HG03103 (cell line): ENCODE measurements at regions not wholly inside any gene's neighbourhood (a gene's known extent, or its start where the extent isn't known, plus 50 kb on each side); places are given as distances from the start of the nearest gene placed in this dataset.
"Not testable (repeated sequence)": the region's sequence is repeated elsewhere in the genome, so short reads cannot be mapped to it uniquely, and the experiment has no call there.

Source experiments
- ATAC-seq: cut with Tn5 transposase; IDR thresholded peaks from one replicate; pipeline ENCODE4 v1.9.1; 2021; ENCODE audit warnings: low read depth; ENCODE audit not compliant: unreplicated experiment

DNA sequence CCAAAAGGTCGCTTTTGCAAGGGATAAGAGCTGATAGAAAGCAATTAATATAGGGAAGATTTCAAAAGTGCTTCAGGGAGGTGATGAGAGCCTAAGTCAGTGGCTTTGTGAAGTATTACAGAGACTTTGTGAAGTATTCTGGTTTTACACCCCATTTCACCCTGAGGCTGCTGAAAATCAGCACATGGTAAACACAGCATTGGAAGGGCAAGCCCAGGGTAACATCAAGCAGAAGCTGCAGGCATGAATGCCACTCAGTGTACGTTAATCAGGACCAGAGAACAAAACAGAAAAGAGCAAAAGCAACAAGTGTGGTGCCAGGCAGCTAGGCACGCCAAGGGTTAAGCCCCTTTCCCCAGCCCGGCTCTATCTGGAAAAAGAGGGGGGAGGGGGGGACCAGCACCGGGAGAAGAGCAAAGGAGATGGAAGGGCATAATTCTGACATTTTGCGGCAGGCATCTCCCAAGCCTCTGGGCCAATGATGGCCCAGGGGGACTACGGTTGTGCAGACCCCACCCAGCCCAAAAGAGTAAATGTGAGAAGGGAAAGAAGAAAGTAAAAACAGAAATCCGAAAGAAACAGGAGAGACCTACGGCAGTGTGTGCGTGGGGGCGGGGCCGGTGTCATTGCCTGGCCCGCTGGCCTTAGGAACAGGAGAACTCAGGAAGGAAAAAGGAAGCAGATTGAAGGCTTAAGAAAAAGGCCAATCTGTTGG lies 58.9 kb downstream of the DHRS2 start:
- ATAC-seq, result no peak

DNA sequence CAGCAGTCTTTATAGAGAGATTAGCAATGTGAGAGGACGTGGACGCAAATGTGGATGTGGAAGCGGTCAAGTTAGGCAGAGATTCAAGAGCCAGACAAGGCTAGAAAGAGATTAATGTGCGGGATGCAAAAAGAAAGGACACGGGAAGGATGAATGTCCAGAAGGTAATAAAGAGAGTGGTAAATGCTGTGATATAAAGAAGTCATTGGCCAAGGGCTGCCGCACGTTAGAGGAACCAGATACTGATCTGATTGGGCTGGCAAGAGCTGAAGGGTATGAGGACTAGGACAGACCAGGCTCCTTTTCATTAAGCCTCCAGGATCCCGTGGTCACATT lies 59.5 kb downstream of the DHRS2 start:
- ATAC-seq, result no peak

DNA sequence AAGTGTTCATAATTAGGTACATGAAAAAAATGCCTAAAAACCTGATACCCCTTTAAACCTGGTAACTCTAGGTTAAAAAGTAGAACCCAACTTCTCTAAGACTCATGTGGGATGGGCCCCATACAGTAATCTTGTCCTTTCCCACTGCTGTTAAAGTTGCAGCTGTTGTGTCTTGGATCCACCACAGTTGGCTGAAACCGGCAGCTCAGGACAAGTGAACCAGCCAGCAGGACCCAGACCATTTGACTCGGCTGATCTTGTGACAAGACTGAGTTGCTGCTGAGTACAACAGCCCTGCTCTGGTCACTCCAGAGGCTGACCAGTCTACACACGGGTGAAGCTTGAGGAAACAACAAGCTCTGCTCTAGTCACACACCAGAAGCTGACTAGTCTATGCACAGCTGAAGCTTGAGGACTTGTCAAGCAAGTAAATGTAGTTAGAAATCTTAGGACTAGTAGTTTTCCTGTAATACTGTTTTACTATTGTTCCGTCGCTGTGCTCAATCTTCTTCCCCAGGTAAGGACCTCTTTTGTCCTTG lies 60.6 kb downstream of the DHRS2 start:
- ATAC-seq, result no peak

DNA sequence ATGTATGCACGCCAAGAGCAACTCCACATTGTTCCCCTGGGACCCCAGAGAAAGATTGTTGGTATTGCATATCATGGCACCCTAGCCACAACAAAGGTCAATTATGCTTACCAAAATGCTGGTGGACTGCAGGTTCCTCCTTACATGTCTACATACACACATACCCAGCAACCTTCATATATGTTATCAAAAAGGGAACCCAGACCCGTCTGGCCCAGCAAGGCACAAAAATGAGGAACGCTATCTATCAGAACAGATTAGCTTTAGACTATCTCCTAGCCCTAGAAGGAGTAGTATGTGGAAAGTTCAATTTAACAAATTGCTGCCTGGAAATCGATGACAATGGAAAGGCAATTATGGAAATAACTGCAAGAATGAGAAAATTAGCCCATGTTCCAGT lies 61.5 kb downstream of the DHRS2 start:
- no peak for ATAC-seq

DNA sequence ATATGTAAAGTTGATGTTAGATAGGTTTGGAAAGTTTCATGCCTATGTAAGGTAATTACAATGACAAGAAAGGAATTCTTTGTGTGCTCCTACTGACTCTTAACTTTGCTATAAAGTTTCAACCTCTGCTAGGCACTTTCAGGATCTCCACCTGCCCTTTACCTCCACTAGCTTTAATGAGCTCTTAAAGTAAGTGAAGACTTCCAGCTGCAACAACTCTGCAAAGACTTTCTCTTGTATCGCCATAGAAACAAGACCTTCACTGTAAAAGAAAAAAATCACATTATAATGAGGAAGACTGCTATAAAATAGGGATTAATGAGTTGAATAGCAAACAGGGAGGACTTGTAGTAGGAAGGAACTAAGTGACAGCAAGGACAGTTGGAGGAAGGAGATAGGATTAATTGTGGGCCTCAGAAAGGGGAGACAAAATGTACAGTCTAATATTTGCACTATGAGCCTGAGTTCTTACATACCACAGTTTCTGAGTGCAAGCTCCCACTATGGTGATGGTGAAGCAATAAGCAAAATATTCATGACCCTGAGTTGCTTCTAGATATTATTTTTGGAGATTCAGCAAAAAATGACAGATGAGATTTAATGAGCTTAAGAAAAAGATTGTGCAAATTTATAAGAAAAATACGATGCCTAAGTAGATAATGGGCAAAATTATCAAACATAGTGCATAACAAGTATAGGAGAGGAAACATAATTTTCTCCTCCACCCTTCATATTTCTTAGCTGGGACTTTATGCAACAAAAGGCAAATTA lies 66.7 kb downstream of the DHRS2 start:
- no peak for ATAC-seq

DNA sequence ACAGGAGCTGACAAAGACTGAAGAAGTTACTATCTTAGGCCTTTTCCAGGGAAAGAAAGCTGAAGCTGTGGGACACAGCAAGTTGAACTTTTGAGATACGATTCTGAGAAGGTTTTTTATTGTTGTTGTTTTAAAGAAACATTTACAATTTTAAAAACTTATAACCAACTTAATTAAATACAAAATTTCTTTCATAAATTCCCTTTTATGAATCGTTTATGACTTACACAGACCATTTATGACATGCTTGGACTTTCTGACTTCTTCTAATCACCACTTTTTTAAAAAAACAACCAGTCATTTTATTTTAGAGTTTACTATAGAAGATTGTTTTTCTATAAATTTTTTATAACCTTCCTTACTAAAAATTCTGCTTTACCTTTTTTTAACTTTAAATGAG lies 68.7 kb downstream of the DHRS2 start:
- no peak for ATAC-seq

DNA sequence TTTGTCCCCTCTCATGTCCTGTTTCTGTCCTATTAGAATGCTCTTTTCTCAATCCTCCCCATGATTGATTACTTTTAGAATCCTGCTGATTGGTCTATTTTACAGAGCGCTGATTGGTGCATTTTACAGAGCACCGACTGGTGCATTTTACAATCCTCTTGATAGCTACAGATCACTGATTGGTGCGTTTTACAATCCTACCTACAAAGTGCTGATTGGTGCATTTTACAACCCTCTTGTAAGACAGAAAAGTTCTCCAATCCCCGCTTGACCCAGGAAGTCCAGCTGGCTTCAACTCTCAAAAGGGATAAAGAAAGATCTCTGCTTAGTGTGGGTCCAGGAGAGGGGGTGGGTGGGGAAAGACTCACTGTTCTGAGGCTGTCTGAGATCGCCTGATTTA lies 71.3 kb downstream of the DHRS2 start:
- ATAC-seq, result no peak

DNA sequence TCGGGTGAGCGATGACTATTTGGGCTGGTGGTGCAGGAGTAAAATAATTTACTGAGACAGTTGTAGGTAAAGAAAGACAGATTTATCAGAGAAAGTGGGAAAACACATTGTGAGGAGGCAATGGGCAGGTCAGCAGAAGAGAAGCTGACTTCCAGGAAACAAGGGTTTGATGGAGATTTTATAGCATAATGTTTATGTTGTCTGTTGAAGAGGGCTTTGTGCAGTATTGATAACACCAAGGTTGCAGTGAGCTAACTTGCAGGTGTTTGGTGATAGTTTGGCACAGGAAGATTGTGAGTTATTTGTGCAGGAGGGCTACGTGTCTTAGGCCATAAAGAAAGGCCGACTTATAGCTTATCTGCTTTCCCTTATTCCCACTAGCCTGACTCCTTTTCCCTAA lies 72.2 kb downstream of the DHRS2 start:
- no peak for ATAC-seq

DNA sequence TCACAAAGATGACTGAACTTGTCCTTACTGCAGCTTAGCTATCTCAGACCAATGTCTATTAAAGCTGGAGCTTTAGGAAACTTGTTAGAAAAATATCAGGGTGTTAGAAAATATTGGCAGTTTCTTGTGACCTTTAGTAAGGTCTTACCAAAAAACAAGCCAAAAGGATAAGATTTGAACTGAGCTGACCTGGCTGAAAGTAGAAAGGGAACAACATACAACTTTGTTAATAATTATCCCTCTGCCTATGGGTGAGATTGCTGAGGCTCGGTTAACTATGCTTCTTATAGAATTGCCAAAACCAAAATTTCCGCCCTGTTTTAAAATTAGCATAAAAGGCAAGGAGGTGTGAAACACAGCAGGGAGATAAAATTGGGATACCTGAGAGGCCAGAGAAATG lies 73.8 kb downstream of the DHRS2 start:
- ATAC-seq, result no peak

DNA sequence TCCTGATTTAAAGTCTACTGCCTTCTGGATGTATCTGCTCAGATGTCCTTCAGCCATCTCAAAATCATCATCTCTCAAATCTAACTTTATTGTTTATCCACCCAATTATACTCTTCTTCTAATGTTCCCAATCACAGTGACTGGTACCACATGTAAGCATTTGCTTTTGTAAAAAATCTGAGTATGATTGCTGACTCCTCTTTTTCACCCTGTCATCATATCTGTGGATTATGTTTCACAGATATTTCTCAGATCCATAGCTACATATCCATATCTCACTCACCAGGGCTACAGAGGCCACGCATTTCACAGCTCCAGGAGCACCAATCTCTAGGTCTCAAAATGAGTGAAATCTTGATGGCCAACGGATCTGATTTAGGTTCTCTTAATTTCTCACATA lies 76.1 kb downstream of the DHRS2 start:
- no peak for ATAC-seq

DNA sequence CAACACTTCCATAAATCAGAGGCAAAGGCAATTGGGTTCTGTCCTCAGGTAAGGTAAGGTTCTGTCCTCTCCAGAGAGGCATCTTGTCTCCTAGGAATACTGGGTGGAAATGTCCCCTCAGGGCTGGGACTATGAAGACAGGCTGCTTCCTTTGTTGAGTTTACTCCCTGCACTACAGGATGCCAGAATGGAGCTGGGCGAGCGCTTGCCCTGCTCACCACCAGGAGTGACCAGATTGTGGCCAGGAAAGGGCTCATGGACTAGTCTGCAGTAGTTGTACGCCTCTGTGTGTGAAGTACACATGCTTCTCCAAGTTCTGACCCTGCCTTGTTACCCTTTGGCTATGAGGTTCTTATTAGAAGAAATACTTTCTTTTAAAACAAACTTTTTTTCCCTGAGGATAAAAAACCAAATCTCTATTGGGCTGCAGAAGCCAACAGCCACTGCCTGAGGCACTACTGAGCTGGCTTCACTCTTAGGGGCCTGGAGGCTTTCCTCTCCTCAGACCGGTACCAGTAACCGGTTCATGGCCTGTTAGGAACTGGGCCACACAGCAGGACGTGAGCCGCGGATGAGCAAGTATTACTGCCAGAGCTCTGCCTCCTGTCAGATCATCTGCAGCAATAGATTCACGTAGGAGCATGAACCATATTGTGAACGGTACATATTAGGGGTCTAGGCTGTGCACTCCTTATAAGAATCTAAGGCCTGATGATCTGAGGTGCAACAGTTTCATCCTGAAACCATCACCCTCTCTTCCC lies 83.2 kb downstream of the DHRS2 start:
- ATAC-seq, result no peak

DNA sequence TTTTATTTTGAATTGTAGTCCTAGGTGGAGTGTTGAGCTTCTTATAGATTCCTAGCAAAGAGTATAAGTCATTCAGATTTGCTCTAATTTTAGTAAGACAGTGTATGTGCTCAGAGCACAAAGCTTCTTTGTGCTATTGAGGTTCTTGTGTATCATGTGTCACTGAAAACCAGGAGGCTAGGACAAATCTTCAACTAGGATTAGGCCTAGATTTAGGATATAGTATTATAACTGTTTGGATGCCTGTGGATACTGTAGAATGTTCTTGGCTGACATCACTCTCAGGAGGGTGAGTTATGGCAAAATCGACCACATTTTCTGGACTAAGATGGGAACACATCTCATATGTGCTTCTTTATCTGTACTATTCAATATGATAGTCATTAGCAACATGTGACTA lies 86.5 kb downstream of the DHRS2 start:
- no peak for ATAC-seq

DNA sequence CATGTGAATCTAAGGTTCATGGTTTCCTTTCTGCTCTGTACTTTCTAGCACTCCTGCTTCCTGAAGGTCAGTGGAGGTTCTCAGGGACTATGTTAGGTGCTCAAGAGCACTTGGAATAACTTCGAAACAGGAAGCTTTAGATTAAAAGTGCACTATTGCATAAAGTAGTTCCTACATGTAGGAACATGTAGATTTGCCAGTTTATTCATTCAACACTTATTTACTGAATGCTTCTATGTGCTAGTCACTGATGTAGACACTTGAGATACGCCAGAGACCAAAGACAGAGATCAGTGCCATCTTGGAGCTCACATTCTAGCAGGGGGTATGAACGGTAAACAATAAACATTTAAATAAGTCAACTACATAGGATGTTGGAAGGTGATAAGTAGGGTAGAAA lies 87.7 kb downstream of the DHRS2 start:
- no peak for ATAC-seq

DNA sequence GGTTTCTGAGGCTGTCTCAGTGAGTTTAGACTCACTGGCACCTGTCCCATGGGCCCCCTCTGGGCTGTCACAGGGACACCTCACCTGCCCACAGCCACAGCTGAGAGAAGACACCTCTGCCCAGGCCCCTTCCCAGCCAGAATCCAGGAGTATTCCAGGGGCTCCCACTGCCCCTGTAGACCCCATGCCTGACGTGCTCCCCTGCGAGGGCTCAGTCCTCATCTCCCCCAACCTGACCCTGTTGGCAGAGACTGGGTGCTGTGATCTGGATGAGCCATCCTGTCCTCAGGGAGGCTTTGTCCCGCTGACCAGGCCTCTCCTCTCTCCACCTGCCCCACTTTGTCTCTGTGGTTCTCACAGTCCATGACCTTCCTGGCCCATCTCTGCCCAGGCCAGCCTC lies 89.4 kb downstream of the DHRS2 start:
- no peak for ATAC-seq

DNA sequence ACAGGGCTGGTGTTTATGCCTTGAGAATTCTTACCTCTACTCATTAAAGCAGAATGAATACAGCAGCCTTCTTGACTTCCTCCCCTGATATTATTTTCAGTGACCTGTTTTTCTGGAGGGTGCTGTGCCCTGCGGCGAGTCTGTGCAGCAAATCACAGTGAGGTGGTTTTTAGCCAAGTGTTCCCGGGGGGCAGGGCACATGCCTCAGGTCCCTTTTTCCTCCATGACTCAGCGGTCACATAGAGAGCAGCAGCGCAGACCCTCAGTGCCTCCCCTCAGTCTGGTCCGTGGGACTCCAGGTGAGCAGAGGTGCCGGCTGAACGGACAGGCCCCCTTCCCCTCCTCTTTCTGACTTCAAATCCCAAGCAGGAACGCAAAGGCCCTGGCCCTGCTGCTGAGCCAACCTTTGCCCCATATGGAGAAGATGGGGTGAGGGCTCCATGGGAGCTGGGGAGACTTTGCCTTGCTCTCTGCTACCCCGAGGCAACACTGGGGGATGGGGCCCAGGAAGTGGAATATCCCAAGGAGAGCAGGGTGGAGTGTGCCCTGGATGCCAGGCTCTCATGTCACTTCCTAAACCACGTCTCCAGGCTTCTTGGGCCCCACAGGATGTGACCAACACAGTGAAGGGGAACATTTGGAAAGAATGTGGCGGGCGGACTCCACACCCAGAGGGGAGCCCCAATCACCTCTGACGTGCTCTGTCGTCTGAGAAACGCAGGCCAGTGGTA lies 90.0 kb downstream of the DHRS2 start:
- ATAC-seq, result no peak

DNA sequence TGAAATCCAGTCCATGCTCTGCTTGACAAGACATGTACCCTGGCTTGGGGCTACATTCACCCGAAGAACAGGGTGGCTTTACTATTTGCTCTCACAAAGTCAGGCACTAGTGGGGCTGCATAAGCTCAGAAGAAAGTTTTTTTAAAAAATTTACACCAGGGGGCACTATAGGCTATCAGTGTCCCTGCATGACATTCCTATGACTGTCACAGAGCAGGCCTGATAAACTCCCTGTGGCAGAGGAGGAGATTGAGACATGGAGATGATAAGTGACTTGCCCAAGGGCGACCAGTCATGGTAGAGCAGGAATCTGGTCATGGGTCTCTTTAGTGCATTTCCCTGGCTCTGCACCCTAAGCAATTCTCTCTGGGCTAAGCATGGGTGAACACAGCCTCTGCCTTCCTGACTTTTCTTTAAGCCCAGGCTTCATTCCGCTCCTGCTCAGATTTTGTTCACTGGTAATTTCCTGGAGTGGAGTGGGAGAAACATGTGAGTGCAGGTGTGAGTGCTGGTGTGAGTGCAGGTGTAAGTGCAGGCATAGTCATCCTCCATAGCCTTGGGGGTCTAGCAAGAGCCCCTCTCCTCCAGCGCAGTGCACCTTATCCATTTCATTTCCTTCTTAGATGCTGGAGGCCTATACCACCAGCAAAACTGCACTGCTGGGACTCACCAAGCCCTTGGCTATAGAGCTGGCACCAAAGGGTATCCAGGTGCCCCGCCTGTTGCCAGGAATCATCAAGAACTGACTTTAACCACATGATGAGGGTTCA lies 91.6 kb downstream of the DHRS2 start:
- ATAC-seq, result no peak

DNA sequence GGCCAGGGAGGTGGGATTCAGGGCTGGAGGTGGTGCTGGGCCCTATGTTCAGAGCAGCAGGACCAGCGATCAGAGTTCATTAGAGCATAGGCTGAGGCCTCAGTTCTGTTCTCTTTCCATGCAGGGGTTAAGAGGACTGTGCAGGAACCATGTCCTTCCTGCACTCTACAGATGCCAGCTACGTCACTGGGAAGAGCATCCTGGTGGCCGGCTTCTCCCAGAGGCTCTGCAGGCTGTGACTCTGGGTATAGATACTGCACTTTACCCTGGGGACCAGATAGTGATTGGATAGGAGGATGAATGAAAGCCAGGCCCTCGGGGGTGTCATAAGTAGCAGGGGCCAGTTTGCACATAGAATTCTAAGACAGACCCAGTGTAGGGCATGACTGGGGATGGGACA lies 92.6 kb downstream of the DHRS2 start:
- ATAC-seq, result no peak

DNA sequence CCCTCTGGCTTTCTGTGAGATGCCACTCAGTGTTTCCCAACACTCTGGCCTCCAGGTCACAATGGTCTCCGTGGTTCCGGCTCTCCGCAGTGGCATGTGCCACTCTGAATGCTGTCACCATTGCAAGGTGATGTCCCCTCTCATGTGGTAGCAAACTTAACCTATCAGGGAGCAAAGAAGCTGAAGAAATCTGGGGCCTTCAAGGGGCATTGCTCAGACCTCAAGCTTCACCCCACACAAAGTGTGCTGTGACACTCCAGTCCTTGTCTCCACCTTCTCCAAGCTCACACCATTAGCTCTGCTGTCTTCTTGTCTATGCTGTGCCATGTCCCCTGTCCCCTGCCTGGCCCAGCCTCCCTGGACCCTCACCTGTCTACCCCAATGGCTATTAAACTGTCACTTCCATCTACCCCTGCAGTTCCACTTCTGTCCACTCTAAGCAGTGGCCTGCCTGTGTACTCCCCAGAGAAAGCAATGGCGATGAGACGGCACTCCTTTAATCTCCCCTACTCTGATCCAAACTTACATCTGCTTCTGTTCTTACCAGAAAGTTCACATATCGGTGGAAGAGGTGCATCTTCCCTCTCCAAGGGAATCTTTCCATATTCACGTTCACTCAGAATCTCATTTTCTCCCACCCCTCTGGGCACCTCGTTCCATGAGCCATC lies 93.7 kb downstream of the DHRS2 start:
- no peak for ATAC-seq

DNA sequence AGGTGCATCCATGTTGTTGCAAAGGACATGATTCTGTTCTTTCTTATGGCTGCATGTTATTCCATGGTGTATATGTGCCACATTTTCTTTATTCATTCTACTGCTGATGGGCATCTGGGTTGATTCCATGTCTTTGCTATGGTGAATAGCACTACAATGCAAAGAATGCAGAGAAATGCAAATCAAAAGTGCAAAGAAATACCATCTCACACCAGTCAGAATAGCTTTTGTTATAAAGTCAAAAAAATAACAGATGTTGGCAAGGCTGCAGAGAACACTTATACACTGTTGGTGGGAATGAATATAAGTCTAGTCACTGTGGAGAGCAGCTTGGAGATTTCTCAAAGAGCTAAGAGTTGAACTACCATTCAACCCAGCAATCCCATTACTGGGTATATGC lies 99.2 kb downstream of the DHRS2 start:
- ATAC-seq, result no peak

DNA sequence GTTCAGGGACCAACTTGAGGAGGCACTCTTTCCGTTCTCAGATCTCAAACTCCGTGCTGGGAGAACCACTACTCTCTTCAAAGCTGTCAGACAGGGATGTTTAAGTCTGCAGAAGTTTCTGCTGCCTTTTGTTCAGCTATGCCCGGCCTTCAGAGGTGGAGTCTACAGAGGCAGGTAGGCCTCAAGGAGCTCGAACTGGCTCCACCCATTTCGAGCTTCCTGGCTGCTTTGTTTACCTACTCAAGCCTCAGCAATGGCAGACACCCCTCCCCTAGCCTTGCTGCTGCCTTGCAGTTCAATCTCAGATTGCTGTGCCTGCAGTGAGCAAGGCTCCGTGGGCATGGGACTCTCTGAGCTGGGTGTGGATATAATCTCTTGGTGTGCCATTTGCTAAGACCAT lies 108.2 kb downstream of the DHRS2 start:
- not testable (repeated sequence) for ATAC-seq
